ENCODE measurements at regions not wholly inside any gene's neighbourhood (a gene's known extent, or its start where the extent isn't known, plus 50 kb on each side); places are given as distances from the start of the nearest gene placed in this dataset.

- TF ChIP-seq TCF12 (IDR thresholded peaks at IDR 0.05; ENCODE audit: low read depth, low read length) (no peak), ATF3 (IDR thresholded peaks at IDR 0.05; ENCODE audit: borderline replicate concordance, extremely low read depth, low read depth, low read length) (no peak), RAD51 (IDR thresholded peaks at IDR 0.05) (no peak), SUPT20H (IDR thresholded peaks at IDR 0.05; ENCODE audit: borderline replicate concordance, control insufficient read depth, low read depth, low read length) (no peak), MEF2A (IDR thresholded peaks at IDR 0.05; ENCODE audit: insufficient read depth, low read depth, low read length) (no peak), SKIL (IDR thresholded peaks at IDR 0.05; ENCODE audit: low read depth, poor library complexity, severe bottlenecking) (no peak), HDGF (IDR thresholded peaks at IDR 0.05) (no peak), ATF7 (IDR thresholded peaks at IDR 0.05; ENCODE audit: low read depth) (no peak), CREM (IDR thresholded peaks at IDR 0.05; ENCODE audit: low read depth) (no peak)
These were observed 63.7 kb upstream of the GSC start (continued) for GRCh38 chr14:94833633-94834032.

GRCh38 chr14:94831085-94831484, 61.2 kb upstream of the GSC start:
- in situ Hi-C loops (cut with MboI) (no loop called here), intact Hi-C loops (cut with micrococcal nuclease; ENCODE audit: unreplicated experiment) (no loop called here)
- H3K27me3 ChIP-seq (replicated peaks in 1 of 2; ENCODE audit: control insufficient read depth in 2 of 2, insufficient read depth in 2 of 2, low read length in 1 of 2), result no peaks in the 10 kb centered on the region; a peak in 1 of 4 replicates
- FAIRE-seq (no peak), ATAC-seq (no peak), DNase-seq (ENCODE audit: low read depth, low spot score) (no peak)
- TF ChIP-seq EP300 (IDR thresholded peaks at IDR 0.05; ENCODE audit: borderline replicate concordance in 1 of 2, control insufficient read depth in 1 of 2, low read depth in 2 of 2, low read length in 2 of 2), result no peak
- TF ChIP-seq RUNX3 (IDR thresholded peaks at IDR 0.05; ENCODE audit: low read length), result no peak
- no peak for TF ChIP-seq BACH1 (IDR thresholded peaks at IDR 0.05; ENCODE audit: borderline replicate concordance)
- no peak for TF ChIP-seq POLR2AphosphoS5 (IDR thresholded peaks at IDR 0.05; ENCODE audit: low read length)
- TF ChIP-seq ZNF384 (IDR thresholded peaks at IDR 0.05; ENCODE audit: borderline replicate concordance, low read depth, low read length), result no peak
- TF ChIP-seq NRF1 (conservative IDR thresholded peaks at IDR 0.05; ENCODE audit: low read depth, low read length), result no peak
- TF ChIP-seq BMI1 (IDR thresholded peaks at IDR 0.05; ENCODE audit: borderline replicate concordance), result no peak
- no peak for TF ChIP-seq POLR2A (IDR thresholded peaks at IDR 0.05; ENCODE audit: low read depth, low read length)
- TF ChIP-seq ZSCAN29 (IDR thresholded peaks at IDR 0.05), result no peak
- no peak for TF ChIP-seq NR2C2 (IDR thresholded peaks at IDR 0.05; ENCODE audit: borderline replicate concordance, control insufficient read depth, insufficient read length, low read depth)
- H3K9ac ChIP-seq (ENCODE audit: control insufficient read depth, insufficient read depth, low read length), result no peak overlapping the region
- no peaks in the 10 kb centered on the region for H4K20me1 ChIP-seq (ENCODE audit: control insufficient read depth, insufficient read depth)
- WGBS (ENCODE audit: insufficient coverage, insufficient replicate concordance, low lambda C conversion rate, missing lambda C conversion rate), result 0% methylated on average over 1 of the region's 1 CpG
- H2AFZ ChIP-seq (ENCODE audit: control insufficient read depth, low read depth, low read length), result no peak overlapping the region
- no TSS peak for BruUV-seq (replicated peaks)
- no peak overlapping the region for H3K4me3 ChIP-seq
- POLR2A ChIA-PET, result no interaction called here
- SMC1A ChIA-PET (ENCODE audit: uncharacterized antibody, unreplicated experiment), result no interaction called here
- no peaks in the 10 kb centered on the region for H3K79me2 ChIP-seq (ENCODE audit: control insufficient read depth, insufficient read depth, low read length)
- H3K9me3 ChIP-seq (replicated peaks; ENCODE audit: control insufficient read depth, insufficient read depth, low read length), result no peaks in the 10 kb centered on the region; the same call in 2 of the 3 replicates
- RAD21 ChIA-PET (ENCODE audit: unreplicated experiment), result no interaction called here
- CTCF ChIA-PET, result no interaction called here
- H3K4me2 ChIP-seq (ENCODE audit: control insufficient read depth, insufficient read depth), result no peak overlapping the region
- no peaks in the 10 kb centered on the region for H3K36me3 ChIP-seq (ENCODE audit: control insufficient read depth in 2 of 2, insufficient read depth in 2 of 2, low read length in 1 of 2)
- H3K4me1 ChIP-seq (ENCODE audit: control insufficient read depth, insufficient read depth, low read length), result no peaks in the 10 kb centered on the region
- H3K27ac ChIP-seq (ENCODE audit: control insufficient read depth, insufficient read depth), result no peak overlapping the region

Data from GM12878 (cell line).